Esophagus squamous epithelium (tissue), 5 donors: ENCODE measurements at regions not wholly inside any gene's neighbourhood (a gene's known extent, or its start where the extent isn't known, plus 50 kb on each side); places are given as distances from the start of the nearest gene placed in this dataset.

Source experiments
- DNase-seq: peaks from one replicate; lab custom pipeline; 2025; lab: John Stamatoyannopoulos, UW
- H3K27ac ChIP-seq, 4 donors: fragments of 200-600 bp; sonication (generic); one replicate each; pipeline ENCODE4 v1.5.1; 2016 to 2019; ENCODE audit warnings: mild to moderate bottlenecking in 1 of 4
- H3K27me3 ChIP-seq, 4 donors: fragments of 200-600 bp; sonication (generic); 1 replicate in 3 of 4; 2 replicates in 1 of 4; pipeline versions ENCODE4 v1.5.1 to v1.6.0; 2017 to 2021; ENCODE audit warnings: antibody characterized with exemption in 1 of 4
- H3K36me3 ChIP-seq, 3 donors: fragments of 200-600 bp; sonication (generic); one replicate each; pipeline ENCODE4 v1.5.1; 2016 to 2019
- H3K4me1 ChIP-seq, 3 donors: fragments of 200-600 bp; sonication (generic); one replicate each; pipeline ENCODE4 v1.5.1; 2017 to 2019
- H3K4me3 ChIP-seq, 4 donors: fragments of 200-600 bp; sonication (generic); 1 replicate in 3 of 4; 2 replicates in 1 of 4; pipeline ENCODE4 v1.5.1; 2016 to 2019; ENCODE audit warnings: mild to moderate bottlenecking in 2 of 4, moderate library complexity in 1 of 4
- H3K9me3 ChIP-seq, 3 donors: fragments of 200-600 bp; sonication (generic); one replicate each; pipeline ENCODE4 v1.5.1; 2016 to 2019
- CTCF ChIP-seq, 6 experiments: fragments of 450-650 bp in 4 of 6; fragments of 200-600 bp in 2 of 6; sonication (generic) in 2 of 6; IDR thresholded peaks; one replicate each; pipeline ENCODE4 v1.5.1; 2016 to 2019; ENCODE audit warnings: antibody characterized with exemption in 6 of 6, mild to moderate bottlenecking in 4 of 6, moderate library complexity in 4 of 6
- POLR2A ChIP-seq, 4 donors: fragments of 450-650 bp; IDR thresholded peaks; one replicate each; pipeline ENCODE4 v1.6.1; 2017; ENCODE audit warnings: antibody characterized with exemption in 4 of 4, mild to moderate bottlenecking in 4 of 4, moderate library complexity in 3 of 4
- WGBS, 2 donors: methylation state at CpG; one replicate each; pipeline ENCODE4 v1.1.5; 2018; 5-methylcytosine and 5-hydroxymethylcytosine counted together
- intact Hi-C: fragments of 100-400 bp; cut with DNase I; formaldehyde crosslinking; loops from one replicate; pipeline ENCODE4 v1.15.0; 2022
- donor health status: DM: yes; HTN: yes; CAD: no.

GRCh38 chr1:222242492-222242891 lies 305.4 kb downstream of the HHIPL2 start:
- H3K27ac ChIP-seq = no peak overlapping the region
- no peak overlapping the region for H3K4me3 ChIP-seq
- TF ChIP-seq POLR2A (IDR thresholded peaks at IDR 0.05) (no peak), CTCF (IDR thresholded peaks at IDR 0.05) (no peak)
- no peaks in the 10 kb centered on the region for H3K36me3 ChIP-seq
- no peak for DNase-seq
- H3K4me1 ChIP-seq = peaks cover 0 to 20% (median 4%) of the 10 kb centered on the region in 3 donors
- no peaks in the 10 kb centered on the region for H3K9me3 ChIP-seq
- intact Hi-C loops = no loop called here
- H3K27me3 ChIP-seq = no peaks in the 10 kb centered on the region
- WGBS, 2 donors = 52 to 60% methylated on average over 1 of the region's 1 CpG

- TF ChIP-seq POLR2A (IDR thresholded peaks at IDR 0.05) = no peak
- TF ChIP-seq CTCF (IDR thresholded peaks at IDR 0.05) = no peak
- intact Hi-C loops = no loop called here
- Histone ChIP-seq H3K27ac (no peak overlapping the region), H3K4me3 (no peak overlapping the region), H3K4me1 (peaks cover 0 to 20% (median 4%) of the 10 kb centered on the region in 3 donors), H3K27me3 (no peaks in the 10 kb centered on the region), H3K36me3 (no peaks in the 10 kb centered on the region), H3K9me3 (no peaks in the 10 kb centered on the region)
- 75 to 79% methylated on average over 5 of the region's 5 CpGs for WGBS, 2 donors
- DNase-seq = no peak
Observed at GRCh38 chr1:222241410-222241809, 306.5 kb downstream of the HHIPL2 start.

- intact Hi-C loops = no loop called here
- Histone ChIP-seq H3K9me3 (no peaks in the 10 kb centered on the region), H3K27me3 (no peaks in the 10 kb centered on the region), H3K27ac (peak overlapping the region in 2 of 4 donors; percentile 18 to 38), H3K36me3 (no peaks in the 10 kb centered on the region), H3K4me3 (no peak overlapping the region), H3K4me1 (peaks cover 0 to 20% (median 4%) of the 10 kb centered on the region in 3 donors)
- WGBS, 2 donors = 51 to 52% methylated on average over 7 of the region's 7 CpGs
- TF ChIP-seq CTCF (IDR thresholded peaks at IDR 0.05) = no peak
- TF ChIP-seq POLR2A (IDR thresholded peaks at IDR 0.05) = no peak
- no peak for DNase-seq
Observed at GRCh38 chr1:222240536-222241181, 307.2 kb downstream of the HHIPL2 start.

- no peak for DNase-seq
- no peaks in the 10 kb centered on the region for H3K27me3 ChIP-seq
- peaks cover 0 to 20% (median 4%) of the 10 kb centered on the region in 3 donors for H3K4me1 ChIP-seq
- no peaks in the 10 kb centered on the region for H3K36me3 ChIP-seq
- no peaks in the 10 kb centered on the region for H3K9me3 ChIP-seq
- no peak for TF ChIP-seq CTCF (IDR thresholded peaks at IDR 0.05)
- TF ChIP-seq POLR2A (IDR thresholded peaks at IDR 0.05) = no peak
- no peak overlapping the region for H3K27ac ChIP-seq
- H3K4me3 ChIP-seq = no peak overlapping the region
- intact Hi-C loops = no loop called here
- WGBS, 2 donors = 83 to 100% methylated on average over 1 of the region's 1 CpG
Observed at GRCh38 chr1:222239130-222239529, 308.8 kb downstream of the HHIPL2 start.

GRCh38 chr1:222234351-222234750 lies 313.6 kb downstream of the HHIPL2 start:
- no peak for TF ChIP-seq CTCF (IDR thresholded peaks at IDR 0.05)
- no peak for TF ChIP-seq POLR2A (IDR thresholded peaks at IDR 0.05)
- no peak for DNase-seq
- no peaks in the 10 kb centered on the region for H3K9me3 ChIP-seq
- H3K36me3 ChIP-seq = no peaks in the 10 kb centered on the region
- no peaks in the 10 kb centered on the region for H3K27me3 ChIP-seq
- WGBS, 2 donors = 83 to 88% methylated on average over 2 of the region's 2 CpGs
- no peaks in the 10 kb centered on the region for H3K4me1 ChIP-seq
- no peak overlapping the region for H3K4me3 ChIP-seq
- H3K27ac ChIP-seq = no peak overlapping the region
- intact Hi-C loops = no loop called here
